ENCODE measurements at regions not wholly inside any gene's neighbourhood (a gene's known extent, or its start where the extent isn't known, plus 50 kb on each side); places are given as distances from the start of the nearest gene placed in this dataset.

- ChIA-PET POLR2A (ENCODE audit: unreplicated experiment) (no interaction called here), CTCF (no interaction called here)
- TF ChIP-seq CTCF (conservative IDR thresholded peaks at IDR 0.05): no peak
- TF ChIP-seq EZH2 (IDR thresholded peaks at IDR 0.05; ENCODE audit: low read depth): no peak
- Histone ChIP-seq H3K9me2 (ENCODE audit: insufficient read depth) (no peaks in the 10 kb centered on the region), H3K79me2 (ENCODE audit: low read depth) (no peaks in the 10 kb centered on the region), H4K20me1 (ENCODE audit: insufficient read depth) (no peaks in the 10 kb centered on the region), H3K27me3 (ENCODE audit: insufficient read depth, low read depth) (no peaks in the 10 kb centered on the region), H3K36me3 (ENCODE audit: low read depth) (no peaks in the 10 kb centered on the region), H3F3A (ENCODE audit: insufficient read depth, low read depth) (no peaks in the 10 kb centered on the region), H3K27ac (no peak overlapping the region), H3K4me1 (replicated peaks; ENCODE audit: insufficient read depth) (no peaks in the 10 kb centered on the region), H3K9me3 (ENCODE audit: insufficient read depth, low read depth) (no peaks in the 10 kb centered on the region), H3K4me3 (no peak overlapping the region), H2AFZ (no peak overlapping the region), H3K4me2 (no peak overlapping the region)
- no peak for DNase-seq
- intact Hi-C loops (cut with micrococcal nuclease; ENCODE audit: unreplicated experiment): no loop called here
- BruUV-seq (replicated peaks): no TSS peak
Measured at GRCh38 chr4:19117022-19117421, 1095.5 kb upstream of the LCORL start.

GRCh38 chr4:19104176-19104575, 1082.6 kb upstream of the LCORL start:
- no peaks in the 10 kb centered on the region for H3K27me3 ChIP-seq (ENCODE audit: insufficient read depth, low read depth)
- no peaks in the 10 kb centered on the region for H3K36me3 ChIP-seq (ENCODE audit: low read depth)
- no peaks in the 10 kb centered on the region for H4K20me1 ChIP-seq (ENCODE audit: insufficient read depth)
- H3K4me1 ChIP-seq (replicated peaks; ENCODE audit: insufficient read depth): no peaks in the 10 kb centered on the region
- H3K27ac ChIP-seq: no peak overlapping the region
- no peak overlapping the region for H3K4me3 ChIP-seq
- DNase-seq: no peak
- no peak overlapping the region for H2AFZ ChIP-seq
- TF ChIP-seq EZH2 (IDR thresholded peaks at IDR 0.05; ENCODE audit: low read depth): no peak
- TF ChIP-seq CTCF (conservative IDR thresholded peaks at IDR 0.05): no peak
- intact Hi-C loops (cut with micrococcal nuclease; ENCODE audit: unreplicated experiment): no loop called here
- CTCF ChIA-PET: no interaction called here
- POLR2A ChIA-PET (ENCODE audit: unreplicated experiment): no interaction called here
- H3K4me2 ChIP-seq: no peak overlapping the region
- BruUV-seq (replicated peaks): no TSS peak
- no peaks in the 10 kb centered on the region for H3K79me2 ChIP-seq (ENCODE audit: low read depth)
- no peaks in the 10 kb centered on the region for H3K9me3 ChIP-seq (ENCODE audit: insufficient read depth, low read depth)
- H3K9me2 ChIP-seq (ENCODE audit: insufficient read depth): no peaks in the 10 kb centered on the region
- no peaks in the 10 kb centered on the region for H3F3A ChIP-seq (ENCODE audit: insufficient read depth, low read depth)

GRCh38 chr4:19095491-19096046, 1074.0 kb upstream of the LCORL start:
- H4K20me1 ChIP-seq (ENCODE audit: insufficient read depth): no peaks in the 10 kb centered on the region
- intact Hi-C loops (cut with micrococcal nuclease; ENCODE audit: unreplicated experiment): no loop called here
- H3K4me1 ChIP-seq (replicated peaks; ENCODE audit: insufficient read depth): no peaks in the 10 kb centered on the region
- H3K4me3 ChIP-seq: no peak overlapping the region
- H3K27ac ChIP-seq: no peak overlapping the region
- H3K79me2 ChIP-seq (ENCODE audit: low read depth): no peaks in the 10 kb centered on the region
- no peak overlapping the region for H2AFZ ChIP-seq
- no peaks in the 10 kb centered on the region for H3K36me3 ChIP-seq (ENCODE audit: low read depth)
- H3F3A ChIP-seq (ENCODE audit: insufficient read depth, low read depth): no peaks in the 10 kb centered on the region
- TF ChIP-seq CTCF (conservative IDR thresholded peaks at IDR 0.05) (no peak), EZH2 (IDR thresholded peaks at IDR 0.05; ENCODE audit: low read depth) (no peak)
- no peak overlapping the region for H3K4me2 ChIP-seq
- no TSS peak for BruUV-seq (replicated peaks)
- H3K9me3 ChIP-seq (ENCODE audit: insufficient read depth, low read depth): no peaks in the 10 kb centered on the region
- ChIA-PET CTCF (interaction anchor here (0.7 kb wide), 1 partner anchor 115 kb away, joined by 11 read pairs; no protein-coding TSS in a partner anchor), POLR2A (ENCODE audit: unreplicated experiment) (no interaction called here)
- no peaks in the 10 kb centered on the region for H3K27me3 ChIP-seq (ENCODE audit: insufficient read depth, low read depth)
- no peak for DNase-seq
- H3K9me2 ChIP-seq (ENCODE audit: insufficient read depth): no peaks in the 10 kb centered on the region

Measured in PC-9 (cell line).